Glomerular visceral epithelial cell (primary cell): ENCODE measurements at regions not wholly inside any gene's neighbourhood (a gene's known extent, or its start where the extent isn't known, plus 50 kb on each side); places are given as distances from the start of the nearest gene placed in this dataset.

ENCODE experiments used
- DNase-seq: peaks from one replicate; pipeline ENCODE4 v3.0.0-alpha.2; 2016; ENCODE audit errors: extremely low spot score

- no peak for DNase-seq
Measured at GRCh38 chr12:30153981-30154380, 370.2 kb upstream of the TMTC1 start.

GRCh38 chr12:30152705-30153104 is 369.0 kb upstream of the TMTC1 start:
- DNase-seq = no peak

GRCh38 chr12:30151831-30152230 is 368.1 kb upstream of the TMTC1 start:
- no peak for DNase-seq

GRCh38 chr12:30146561-30146960 is 362.8 kb upstream of the TMTC1 start:
- no peak for DNase-seq

- no peak for DNase-seq
Measured at GRCh38 chr12:30145684-30146032, 361.9 kb upstream of the TMTC1 start.

GRCh38 chr12:30144777-30145683 is 361.3 kb upstream of the TMTC1 start:
- DNase-seq = no peak

- no peak for DNase-seq
Measured at GRCh38 chr12:30142301-30142700, 358.6 kb upstream of the TMTC1 start.

GRCh38 chr12:30138483-30138882 is 354.7 kb upstream of the TMTC1 start:
- DNase-seq = no peak

GRCh38 chr12:30136696-30137095 is 353.0 kb upstream of the TMTC1 start:
- DNase-seq = no peak

- DNase-seq = no peak
Measured at GRCh38 chr12:30135776-30136175, 352.0 kb upstream of the TMTC1 start.

GRCh38 chr12:30134229-30134628 is 350.5 kb upstream of the TMTC1 start:
- DNase-seq = no peak

- DNase-seq = no peak
Measured at GRCh38 chr12:30126944-30127343, 343.2 kb upstream of the TMTC1 start.

GRCh38 chr12:30120522-30120921 is 336.8 kb upstream of the TMTC1 start:
- no peak for DNase-seq

GRCh38 chr12:30117483-30117882 is 333.7 kb upstream of the TMTC1 start:
- no peak for DNase-seq

- no peak for DNase-seq
Measured at GRCh38 chr12:30111719-30112118, 328.0 kb upstream of the TMTC1 start.

- DNase-seq = no peak
Measured at GRCh38 chr12:30110958-30111586, 327.3 kb upstream of the TMTC1 start.

GRCh38 chr12:30110498-30110897 is 326.8 kb upstream of the TMTC1 start:
- DNase-seq = no peak

- no peak for DNase-seq
Measured at GRCh38 chr12:30108666-30109065, 324.9 kb upstream of the TMTC1 start.

GRCh38 chr12:30106204-30106965 is 322.6 kb upstream of the TMTC1 start:
- DNase-seq = no peak

- no peak for DNase-seq
Measured at GRCh38 chr12:30105505-30105904, 321.8 kb upstream of the TMTC1 start.

- DNase-seq = no peak
Measured at GRCh38 chr12:30104971-30105370, 321.2 kb upstream of the TMTC1 start.

- no peak for DNase-seq
Measured at GRCh38 chr12:30100741-30101140, 317.0 kb upstream of the TMTC1 start.

- DNase-seq = no peak
Measured at GRCh38 chr12:30098677-30099076, 314.9 kb upstream of the TMTC1 start.
